COLO668 (cell line): ENCODE measurements at regions not wholly inside any gene's neighbourhood (a gene's known extent, or its start where the extent isn't known, plus 50 kb on each side); places are given as distances from the start of the nearest gene placed in this dataset.

Experiments
- DNase-seq: peaks from one replicate; lab custom pipeline; 2025; ENCODE audit not compliant: unreplicated experiment; lab: John Stamatoyannopoulos, UW

DNA sequence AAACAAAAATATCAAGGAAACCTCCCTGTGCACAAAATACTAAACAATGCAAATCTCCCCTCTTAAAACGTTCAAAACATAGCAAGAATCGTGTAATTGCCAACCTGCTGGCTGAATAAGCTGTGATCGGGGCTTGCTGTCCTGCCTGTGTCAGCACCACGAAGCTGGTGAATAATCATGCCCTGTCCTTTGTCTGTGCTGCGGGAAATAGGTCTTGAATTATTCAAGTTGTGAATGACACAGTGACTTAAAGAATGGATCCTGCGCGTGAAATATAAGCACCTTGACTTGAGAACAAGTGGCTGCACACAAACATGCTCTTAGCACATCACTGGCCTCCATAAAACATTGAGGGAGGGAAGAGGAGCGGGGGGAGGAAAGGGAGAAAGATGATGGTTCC lies 130.2 kb downstream of the OAT start:
- no peak for DNase-seq

DNA sequence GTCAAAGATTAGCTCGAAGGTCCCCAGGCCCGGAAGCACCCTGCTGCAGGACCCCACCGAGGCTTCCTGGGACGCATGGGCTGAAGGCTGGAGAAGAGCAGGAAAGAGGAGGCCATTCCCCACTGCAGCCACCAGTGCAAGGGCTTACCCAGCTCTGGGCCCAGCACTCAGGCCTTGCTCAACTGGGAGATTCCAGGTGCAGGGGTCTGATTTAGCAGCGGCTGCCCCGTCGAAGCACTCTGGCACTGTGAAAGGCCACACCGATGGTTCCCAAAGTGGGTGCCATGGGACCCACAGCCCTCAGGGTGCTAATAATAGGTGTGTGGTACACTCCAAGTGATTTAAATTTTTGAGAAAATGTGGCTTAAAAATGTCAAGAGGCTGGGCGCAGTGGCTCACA lies 130.9 kb downstream of the OAT start:
- DNase-seq: no peak

DNA sequence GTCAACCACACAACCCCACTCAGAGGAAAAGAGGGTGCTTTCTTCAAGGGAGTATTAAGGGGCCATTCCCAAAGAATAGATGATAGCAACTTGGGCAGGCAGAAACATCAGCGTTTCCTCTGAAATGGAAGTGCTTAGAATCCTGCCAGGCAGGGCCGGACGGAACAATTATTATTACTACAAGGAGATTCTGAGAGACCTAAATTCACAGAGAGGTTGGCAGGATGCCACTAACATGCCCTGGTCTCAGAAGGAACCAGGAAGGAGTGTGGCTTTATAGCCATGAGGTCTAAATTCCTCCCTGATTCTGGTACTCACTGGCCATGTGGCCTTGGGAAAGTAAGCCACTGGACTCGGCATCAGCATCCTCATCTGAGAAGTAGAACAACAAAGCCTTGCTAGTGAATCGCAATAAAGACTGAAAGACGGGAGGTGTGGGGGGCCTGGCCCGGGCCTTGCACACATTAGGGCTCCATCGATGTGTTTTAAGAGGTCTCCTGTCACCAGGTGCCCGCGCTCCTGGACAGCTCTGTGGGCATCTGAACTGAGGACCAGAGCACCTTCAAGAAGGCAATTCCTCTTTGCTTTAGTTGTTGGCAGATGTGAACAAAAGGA lies 131.5 kb downstream of the OAT start:
- no peak for DNase-seq

DNA sequence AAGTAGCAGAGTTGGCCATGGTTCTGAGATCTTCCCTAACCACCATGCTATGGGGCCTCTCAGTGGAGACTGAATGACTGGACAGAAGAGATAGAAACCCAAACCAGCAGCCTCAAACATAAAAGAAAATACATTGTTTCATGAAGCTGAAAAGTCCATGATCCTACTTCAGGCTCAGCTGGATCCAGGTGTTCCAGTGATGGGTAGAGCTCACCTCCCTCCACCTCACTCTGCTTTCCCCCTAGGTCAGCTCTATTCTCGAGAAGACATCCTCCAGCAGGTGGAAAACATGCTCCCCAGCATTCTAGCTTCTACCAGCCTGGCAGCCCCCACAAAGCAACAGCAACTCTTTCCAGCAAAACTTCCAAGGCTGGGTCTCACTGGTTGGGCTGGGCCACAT lies 132.1 kb downstream of the OAT start:
- DNase-seq: no peak

DNA sequence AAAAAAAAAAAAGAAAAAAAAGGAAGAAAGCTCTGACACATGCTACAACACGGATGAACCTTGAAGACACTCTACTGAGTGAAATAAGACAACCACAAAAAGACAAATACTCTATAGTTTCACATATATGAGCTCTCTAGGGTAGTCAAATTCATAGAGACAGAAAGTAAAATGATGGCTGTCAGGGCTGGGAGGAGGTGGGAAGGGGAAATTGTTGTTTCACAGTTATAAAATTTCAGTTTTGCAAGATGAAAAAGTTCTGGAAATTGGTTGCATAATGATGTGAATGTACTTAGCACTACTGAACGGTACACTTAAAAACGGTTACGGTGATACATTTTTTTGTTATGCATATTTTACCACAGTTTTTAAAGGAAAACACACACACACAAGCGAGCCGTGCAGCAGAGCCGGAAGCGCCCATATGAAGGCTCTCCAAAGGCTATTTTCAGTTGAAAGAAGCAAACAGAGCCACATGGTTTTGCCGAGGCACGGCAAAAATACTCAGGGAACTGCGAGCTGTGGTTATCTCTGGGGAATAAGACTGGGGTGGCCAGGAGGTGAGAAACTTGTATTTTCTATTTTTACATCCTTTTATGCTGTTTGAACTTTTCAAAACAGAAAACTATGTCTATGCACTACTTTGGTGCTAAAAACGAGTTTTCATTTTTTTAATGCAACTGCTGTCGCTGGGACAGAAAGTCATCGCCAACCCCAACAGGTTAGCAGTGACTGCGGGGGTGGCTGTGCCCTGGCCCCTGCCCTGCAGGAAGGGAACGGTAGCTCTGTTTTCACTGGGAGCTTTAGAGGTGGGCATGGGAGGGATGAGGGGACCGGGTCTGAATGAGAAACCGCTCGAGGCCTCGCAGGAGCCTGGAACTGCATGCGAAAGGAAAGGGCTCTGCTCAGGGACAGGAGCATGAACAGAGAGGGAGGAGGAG lies 132.9 kb downstream of the OAT start:
- no peak for DNase-seq

DNA sequence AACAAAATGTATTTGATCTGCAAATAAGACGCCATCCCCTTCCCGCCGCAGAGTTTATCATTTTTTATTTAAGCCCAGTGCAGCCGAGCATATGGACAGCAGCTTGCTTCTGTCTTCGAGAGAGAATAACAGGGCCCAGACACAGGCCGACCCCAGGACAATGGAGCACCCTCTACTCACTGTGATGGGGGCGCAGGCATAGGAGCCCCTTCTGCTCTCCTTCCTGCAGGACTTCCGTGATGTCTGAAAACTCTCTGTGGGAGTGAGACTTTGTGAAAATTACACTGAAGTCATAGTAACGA lies 134.8 kb downstream of the OAT start:
- no peak for DNase-seq

DNA sequence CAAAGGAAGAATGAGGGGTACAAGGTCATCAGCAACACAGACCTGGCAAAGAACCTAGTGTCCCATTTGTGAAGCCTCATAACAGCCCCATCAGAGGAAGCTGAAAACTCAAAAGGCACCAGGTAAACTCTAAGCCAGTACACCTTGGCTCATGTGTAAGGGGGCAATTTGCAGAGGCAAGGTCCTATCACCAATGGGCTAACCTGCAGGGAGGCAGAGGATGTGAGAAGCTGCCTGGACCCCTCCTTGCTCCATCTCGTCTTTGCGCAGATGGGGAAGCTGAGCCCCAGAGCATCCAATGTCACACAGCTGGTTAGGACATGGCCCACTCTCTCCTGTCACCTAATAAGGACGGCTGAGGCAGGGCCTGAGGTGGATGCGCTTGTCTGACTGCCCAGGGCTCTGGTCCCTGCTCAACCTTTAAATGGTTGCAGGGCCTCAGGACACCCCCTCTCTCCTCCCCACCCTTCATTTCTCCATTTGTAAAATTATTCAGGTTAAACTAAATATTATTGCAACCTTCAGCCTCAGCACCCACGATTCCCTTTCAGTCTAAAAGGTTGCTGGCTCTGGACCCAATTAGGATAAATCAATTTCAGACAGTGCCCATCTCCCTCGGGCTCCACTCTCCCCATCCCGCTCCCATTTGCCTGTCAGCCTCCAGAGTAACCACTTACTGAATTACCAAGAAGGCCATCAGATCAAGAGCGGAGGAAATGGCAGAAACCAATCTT lies 135.3 kb downstream of the OAT start:
- DNase-seq: no peak

DNA sequence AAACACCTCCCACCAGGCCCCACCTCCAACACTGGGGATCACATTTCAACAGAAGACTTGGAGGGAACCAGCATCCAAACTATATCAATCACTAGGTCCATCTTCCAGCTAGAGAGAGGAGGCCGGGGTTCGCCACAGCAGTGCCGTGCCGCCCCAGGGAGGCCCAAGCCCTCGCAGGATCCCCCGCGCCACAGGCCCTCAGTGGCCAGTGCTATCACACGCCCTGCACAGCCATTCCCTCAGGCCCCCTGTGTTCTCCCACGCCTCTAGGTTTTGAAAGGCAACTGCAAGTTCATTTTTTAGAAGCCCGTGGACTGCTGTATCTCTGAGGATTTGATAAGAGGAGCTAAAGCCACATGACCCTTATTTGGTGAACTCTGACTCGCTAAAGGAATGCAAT lies 136.4 kb downstream of the OAT start:
- DNase-seq: no peak

DNA sequence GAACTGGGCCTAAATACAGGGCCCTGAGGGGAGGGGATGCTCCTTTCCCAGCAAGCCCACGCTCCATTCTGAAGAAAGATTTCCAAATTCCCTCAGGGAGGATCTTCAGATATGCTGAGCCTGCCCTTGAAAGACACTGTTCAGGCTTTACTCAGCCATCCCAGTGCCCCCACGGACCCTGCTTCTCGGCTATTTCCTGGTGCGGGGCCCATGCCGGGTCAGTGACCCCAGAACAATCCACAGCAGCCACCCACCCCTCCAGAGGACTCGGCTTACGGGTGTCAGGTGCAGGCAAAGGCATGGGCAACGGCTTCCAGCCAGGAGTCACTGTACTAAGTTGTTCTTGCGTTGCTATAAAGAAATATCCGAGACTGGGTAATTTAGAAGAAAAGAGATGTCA lies 137.1 kb downstream of the OAT start:
- DNase-seq: no peak

DNA sequence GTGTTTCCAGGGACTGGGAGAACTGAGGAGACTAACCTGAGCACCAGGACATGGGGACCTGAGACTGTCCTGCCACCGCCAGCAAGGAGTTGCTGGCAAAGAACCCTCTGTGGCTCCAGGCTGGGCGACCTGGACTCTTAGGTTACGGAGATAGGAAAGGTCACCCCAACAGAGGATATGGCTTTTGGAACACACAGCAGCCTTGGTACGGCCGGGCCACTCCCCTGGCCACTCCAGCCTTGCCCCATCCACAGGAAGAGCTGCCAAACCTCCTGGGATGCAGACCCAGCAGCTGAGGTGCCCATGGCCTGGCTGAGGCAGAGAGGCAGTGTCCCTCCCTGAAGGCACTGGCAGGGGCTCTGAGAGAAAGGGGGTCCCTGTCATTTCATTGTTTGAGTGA lies 137.8 kb downstream of the OAT start:
- DNase-seq: no peak

DNA sequence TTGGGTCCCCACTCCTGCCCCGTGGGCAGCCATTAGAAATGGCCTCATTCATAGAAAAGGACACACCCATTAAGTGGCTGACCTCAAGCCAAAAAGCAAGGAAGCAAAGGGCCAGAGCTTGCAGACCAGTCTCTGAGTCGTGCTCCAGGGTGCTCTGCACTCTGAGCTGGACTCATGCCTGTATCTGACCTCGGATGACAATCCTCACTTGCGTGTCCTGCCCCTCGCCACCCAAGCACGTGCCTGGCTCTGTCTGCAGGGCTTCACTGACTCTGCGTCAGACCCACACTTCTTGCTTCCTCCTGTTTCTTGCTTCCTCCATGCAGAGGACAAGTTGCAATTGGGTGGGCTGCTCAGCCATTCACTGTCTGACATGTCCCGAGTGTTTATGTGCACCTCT lies 138.8 kb downstream of the OAT start:
- DNase-seq: no peak

DNA sequence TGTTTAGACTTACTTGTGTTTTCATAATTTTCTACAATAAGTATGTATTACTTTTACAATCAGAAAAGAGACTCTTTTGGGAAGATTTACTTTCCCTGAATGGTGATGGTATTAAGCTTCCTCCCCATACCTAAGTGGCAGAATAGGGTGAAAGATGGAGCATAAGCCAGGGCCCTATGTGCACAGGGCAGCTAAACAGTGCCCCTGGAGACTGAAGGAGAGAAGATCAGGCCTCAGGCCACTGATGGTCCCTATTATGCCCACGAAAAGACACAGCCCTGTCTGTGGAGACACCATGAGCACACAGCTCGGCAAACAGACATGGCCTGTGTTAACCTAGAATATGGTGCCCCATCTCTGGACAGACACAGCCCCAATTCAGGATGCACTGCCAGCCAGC lies 139.4 kb downstream of the OAT start:
- DNase-seq: no peak

DNA sequence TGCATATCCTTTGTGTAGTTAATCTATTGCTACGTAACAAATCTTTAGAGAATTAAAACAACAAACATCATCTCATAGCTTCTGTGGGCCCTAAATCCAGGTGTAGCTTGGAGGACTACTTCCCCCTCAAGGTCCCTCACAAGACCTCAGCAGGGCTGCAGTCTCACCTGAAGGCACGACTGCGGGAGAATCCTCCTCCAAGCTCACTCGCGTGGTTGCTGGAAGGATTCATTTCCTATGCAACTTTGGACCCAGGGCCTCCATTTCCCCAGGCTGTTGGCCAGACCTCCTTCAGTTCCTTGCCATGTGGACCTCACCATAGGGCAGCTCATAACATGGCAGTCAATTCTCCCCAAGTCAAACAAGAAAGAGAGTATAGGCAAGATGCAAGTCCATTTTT lies 140.4 kb downstream of the OAT start:
- no peak for DNase-seq

DNA sequence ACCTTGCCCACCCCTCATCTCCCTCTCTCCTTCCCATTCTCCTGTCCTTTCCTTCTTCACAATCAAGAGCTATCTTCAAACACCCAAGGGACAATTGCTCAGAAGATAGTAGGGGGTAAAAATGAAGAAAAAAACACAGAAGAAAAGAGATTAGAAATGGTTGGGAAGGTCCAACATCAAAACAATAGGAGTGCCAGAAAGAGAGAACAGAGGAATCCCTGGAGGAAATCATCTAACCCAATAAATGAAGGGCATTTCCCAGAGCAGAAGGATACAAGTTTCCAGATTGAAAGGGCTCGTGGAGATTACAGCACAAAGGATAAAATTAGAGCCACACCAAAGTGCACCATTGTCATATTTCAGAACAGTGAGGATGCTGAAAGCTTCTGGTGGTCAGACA lies 145.6 kb downstream of the OAT start:
- DNase-seq: no peak

DNA sequence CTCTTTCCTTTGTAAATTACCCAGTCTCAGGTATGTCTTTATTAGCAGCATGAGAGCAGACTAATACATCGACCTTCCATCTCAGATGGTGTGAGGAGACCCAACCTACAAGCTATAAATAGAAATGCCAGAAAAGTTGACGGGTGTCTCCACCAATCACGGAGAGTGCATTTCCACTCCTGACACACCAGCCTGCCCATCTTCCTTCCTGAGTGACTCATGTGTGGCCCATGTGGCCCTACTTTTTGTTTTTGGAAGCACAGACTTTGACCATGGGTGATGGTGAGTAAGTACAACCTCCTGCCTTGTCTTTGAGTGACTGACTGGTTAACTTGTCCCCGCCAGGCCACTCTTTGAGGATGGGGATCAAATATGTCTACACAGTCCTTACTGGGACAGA lies 147.0 kb downstream of the OAT start:
- DNase-seq: no peak

DNA sequence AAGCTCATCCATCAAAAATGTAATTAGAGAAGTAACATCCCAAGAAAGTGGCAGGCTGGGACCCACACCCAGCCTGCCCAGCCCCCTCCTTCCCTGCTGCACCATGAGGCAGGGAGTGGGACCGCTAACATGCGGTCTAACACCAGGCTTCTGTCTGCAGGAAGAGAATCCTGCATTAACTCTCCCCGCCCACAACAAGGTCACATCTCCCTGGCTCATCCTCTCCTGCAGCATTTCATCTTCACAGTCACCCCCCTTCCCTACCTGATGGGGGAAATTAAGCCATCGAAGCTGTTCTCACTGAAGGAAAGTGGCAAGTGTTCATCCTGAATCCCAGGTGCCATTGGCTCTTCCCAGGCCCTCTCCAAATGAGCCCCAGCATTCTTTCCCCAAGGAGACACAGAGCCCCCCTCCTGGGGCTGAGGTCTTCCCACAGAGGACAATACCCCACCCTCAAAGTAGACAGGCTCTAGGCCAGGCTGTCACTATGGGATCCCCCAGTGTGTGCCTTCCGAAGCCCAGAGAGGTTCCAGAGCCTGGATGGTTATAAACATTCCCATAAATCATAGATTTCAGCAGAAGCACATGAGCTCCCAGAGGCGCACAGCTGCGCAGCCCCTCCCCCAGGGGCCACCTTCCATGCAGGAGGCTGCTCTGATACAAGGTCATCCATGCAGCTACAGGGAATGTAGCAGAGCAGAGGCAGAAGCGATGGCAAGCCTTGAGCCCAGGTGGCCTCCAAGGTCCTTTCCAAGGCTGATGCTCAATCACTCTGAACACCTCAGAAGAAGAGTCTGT lies 148.0 kb downstream of the OAT start:
- DNase-seq: no peak

DNA sequence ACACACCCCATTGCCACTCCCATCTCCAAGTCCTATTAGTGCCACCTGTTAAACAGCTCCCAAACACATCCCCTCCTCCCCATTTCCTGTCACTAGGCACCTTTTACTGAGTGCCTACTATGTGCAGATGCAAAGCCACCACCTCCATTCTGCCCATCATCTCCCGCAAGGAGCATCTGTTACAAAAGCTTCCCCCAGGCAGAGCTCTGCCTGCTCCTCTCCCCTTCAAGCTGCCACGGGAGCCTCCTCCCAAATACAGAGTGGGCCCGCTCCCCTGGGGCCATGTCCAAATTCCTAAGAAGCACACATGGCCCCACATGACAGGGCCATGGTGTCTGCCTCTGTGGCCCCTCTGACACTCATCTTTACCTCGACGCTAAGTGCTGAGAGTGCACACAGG lies 149.7 kb downstream of the OAT start:
- no peak for DNase-seq

DNA sequence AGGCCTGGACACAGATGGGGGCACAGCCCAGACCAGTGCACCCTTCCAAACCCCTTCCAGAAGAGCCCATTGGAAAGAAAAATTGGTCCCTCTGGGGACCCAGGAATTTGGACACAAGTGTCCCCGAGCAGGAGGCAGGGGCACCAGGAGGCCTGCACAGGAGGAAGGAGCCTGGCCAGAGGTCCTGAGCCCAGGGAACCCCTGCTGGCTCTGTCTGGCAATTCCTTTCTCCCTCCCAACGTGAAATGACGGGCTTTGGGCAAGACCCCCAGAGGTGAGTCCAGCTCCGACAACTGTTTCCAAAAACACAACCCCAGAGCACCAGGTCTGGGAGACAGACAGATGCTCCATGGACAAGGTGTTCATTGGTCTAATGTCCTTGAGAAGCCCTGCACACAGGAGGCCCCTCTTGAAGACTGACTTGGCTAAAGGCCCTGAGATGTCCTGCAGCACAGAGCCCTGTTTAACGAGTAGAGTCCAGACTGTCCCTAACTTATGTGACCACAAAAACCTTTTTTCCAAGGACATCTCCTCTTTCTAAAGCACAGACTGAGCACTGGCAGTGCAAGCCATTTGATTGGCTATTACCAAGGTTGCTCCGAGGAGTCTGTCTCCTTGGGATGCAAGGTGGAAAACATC lies 150.7 kb downstream of the OAT start:
- DNase-seq: no peak

DNA sequence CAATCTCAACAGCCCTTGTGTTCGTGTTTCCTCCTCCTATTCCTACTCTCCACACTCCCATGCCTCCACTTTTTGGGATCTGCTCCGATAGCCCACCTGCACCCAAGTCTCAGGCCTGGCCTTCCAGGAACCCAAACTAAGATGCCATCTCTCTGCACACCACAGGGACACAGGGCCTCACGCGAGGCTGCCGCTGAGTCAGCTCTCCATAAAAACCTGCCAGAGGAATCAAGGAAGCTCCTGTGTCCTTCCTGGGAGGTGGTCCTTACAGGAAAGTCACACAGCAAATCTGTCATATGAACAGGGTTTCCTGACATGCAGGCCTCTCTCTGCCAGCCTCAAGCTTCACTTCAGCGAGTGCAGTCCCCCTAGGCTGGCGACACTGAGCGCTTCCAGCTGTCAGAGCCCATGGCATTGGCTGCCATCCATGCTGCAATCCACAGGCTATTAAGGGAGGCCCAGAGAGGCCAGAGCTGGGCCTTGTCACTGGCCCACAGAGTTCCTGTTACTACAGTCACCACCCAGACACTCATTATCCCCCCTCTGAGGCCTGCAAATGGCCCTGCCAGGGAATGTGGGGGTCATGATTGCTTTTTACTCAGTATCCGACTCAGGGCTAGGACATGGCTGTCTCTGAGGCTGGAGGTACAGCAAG lies 151.4 kb downstream of the OAT start:
- no peak for DNase-seq

DNA sequence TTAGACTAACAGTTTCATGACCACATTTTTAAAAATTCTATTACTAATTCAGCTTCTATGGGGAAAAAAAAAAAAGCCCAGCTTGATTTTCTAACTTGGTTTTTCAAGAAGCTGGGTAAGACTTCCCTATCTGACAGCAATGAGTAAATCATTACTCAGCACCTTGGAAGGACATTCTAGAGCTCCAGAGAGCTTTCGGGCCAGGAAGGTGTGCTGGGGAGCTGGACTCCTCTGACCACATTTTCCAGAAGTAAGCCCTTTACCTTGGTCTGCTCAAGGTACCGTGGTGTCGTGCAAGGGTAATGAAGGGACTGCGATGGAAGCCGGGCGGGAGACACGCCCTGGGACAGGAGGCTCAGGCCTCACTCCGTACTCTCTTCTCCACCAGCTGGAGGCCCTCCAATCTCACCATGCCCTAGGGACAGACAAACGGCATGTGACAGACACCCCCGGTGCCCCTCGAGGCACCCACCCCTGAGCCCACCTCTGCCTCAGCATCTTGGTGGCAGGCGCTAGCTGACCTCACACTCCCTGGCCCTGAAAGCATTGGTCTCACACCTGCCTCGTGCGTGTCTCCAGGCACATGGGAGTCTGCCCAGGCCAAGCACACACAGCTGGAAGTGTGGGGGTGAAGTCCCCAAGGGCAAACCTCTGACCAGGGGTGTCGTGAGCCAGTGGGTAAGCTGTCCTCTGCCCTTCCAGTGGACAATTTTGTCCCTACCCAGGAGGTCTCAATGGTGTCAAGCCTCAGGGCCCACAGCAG lies 152.1 kb downstream of the OAT start:
- DNase-seq: no peak
